GM19452 (cell line): ENCODE measurements at regions not wholly inside any gene's neighbourhood (a gene's known extent, or its start where the extent isn't known, plus 50 kb on each side); places are given as distances from the start of the nearest gene placed in this dataset.
"Not testable (repeated sequence)": the region's sequence is repeated elsewhere in the genome, so short reads cannot be mapped to it uniquely, and the experiment has no call there.

ENCODE experiments used
- ATAC-seq: cut with Tn5 transposase; IDR thresholded peaks from one replicate; pipeline ENCODE4 v1.9.1; 2021; ENCODE audit not compliant: unreplicated experiment

DNA sequence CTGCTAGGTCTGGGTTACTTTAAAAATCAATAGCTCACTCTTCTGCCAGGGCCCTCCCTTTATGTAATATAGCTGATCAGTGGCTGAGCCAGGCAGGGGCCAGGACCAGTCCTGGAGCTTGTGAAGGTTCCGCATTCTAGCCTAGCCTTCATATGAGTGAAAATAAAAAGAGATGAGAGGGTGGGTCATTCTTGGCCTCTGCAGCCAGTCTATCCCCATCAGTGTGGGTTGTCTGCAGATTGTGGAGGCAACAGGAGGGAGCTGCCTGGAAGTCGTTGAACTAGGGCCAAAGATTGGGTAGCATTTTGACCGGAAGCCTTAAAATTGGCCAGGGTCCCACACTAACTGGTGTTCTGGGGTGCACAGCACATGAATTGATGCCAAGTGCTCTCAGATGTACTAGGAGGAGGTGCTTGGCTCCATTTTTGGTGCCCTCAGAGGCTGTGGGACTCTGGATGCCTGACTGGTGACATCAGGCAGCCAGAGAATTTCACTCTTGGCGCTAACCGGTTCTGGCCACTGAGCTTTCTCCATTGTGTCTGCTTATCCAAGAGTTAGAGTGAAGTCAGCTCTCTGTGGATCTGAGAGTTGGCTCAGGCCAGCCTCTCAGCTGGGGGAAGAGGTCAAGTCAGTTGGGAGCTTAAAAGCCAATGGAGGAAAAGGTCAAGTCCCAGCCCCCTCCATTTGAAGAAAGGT, 66.5 kb upstream of the IKBKE start:
- ATAC-seq: not testable (repeated sequence)

DNA sequence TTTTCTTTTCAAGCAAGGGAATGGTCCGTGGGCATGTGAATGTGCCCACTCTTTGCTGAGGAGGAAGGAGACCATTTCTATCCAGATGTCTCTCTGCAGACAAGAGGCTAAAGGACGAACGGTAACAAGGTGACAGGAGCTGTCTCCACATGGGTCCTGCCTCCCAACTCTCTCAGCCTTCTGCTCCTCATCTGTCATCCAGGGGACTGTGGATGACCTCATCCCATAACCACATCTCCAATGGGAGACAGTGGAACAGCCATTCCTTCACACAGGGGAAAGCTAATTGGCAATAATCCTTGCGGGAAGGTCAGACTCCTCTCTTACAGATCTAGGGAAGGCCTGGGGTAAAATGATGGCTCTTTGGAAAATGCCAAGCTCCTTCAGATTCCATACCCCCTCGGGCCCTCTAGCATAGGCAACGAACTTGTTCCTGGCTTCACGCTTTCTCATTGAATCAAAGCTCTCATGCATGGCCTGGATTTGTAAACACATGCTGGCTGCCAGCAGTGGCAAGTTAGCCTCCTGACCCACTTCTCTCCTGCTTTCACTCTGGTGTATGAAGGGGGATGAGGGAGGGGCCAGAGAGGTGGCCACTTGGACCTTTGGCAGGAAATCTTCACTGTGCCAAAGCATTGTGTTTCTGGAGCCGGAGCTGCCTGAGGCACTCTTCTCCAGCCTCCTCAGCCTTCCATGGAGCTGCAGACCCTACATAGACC, 65.8 kb upstream of the IKBKE start:
- ATAC-seq: not testable (repeated sequence)

DNA sequence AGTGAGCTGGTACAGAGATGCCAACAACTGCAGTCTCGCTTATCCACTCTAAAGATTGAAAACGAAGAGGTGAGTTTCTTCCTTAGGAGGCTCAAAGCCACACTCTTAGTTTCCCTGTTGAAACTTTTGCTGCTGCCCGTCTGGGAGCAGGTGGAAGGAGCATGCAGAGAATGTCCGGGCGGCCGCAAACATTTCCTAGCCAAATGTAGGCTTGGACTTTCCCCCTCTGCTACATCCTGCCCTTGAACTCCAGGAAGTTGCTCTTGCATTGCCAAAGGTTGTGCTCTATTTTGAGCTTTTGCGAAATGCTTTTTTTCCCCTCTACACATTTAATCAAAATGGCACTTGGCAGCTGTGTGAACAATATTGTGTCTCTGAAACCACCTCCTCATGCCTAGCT, 65.0 kb upstream of the IKBKE start:
- not testable (repeated sequence) for ATAC-seq

DNA sequence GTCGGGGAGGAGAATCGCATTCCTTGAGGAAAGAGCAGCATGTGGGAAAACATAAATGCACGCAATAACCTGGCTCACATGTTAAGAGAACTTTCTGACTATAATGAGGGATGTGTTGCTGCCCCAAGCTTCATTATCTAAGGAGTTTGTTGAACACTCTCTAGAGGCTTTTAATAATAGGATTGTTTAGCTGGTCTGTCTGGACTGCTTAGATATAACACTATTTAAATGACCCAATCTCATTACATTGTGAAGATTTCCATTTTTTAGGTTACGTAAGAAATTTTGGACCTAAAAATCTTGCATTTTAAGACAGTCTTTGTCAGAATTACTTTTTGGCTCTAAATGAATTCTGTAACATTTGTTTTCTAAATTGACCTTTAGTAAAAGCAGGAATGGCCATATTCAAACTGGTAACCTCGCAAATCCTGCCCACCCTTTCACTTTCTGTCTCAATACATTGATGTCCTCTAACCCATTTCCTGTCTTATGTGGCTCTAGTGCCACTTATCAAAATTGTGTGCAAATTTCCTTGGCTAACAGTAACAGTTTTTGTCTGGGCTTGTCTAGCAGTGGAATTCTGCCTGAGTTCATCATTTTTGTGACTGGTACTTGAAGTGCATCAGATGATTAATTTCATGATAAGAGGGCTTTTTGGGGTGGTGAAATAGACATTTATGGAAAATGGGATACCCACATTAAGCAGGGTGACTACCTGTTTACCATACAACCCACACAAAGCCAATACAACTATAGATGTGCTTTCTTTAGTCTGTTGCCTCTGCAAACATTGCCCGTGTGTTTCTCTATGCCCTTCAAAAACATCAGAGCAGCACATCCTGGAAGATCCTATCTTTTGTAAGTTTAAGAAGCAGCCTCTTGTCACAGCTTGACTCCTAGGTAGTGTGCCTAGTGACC, 61.6 kb upstream of the IKBKE start:
- ATAC-seq: not testable (repeated sequence)

DNA sequence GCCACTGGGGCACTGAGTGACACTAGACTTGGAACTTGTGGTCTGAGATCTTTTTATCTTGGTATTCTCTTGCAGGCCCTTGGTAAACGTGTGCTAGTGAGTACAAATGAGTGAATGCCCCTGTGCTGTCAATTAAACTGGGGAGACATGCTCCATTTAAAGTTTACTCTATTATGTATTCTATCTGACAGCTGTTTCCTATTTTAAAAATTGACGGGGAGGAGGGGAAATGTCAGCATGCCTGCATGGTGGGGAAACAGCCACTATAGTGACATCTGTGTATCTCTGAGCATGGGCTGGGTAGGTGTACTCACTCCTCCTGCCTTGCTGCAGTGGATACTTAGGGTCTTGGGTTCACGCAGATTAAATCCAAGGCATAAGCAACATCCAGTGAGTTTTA, 59.0 kb upstream of the IKBKE start:
- ATAC-seq: no peak

DNA sequence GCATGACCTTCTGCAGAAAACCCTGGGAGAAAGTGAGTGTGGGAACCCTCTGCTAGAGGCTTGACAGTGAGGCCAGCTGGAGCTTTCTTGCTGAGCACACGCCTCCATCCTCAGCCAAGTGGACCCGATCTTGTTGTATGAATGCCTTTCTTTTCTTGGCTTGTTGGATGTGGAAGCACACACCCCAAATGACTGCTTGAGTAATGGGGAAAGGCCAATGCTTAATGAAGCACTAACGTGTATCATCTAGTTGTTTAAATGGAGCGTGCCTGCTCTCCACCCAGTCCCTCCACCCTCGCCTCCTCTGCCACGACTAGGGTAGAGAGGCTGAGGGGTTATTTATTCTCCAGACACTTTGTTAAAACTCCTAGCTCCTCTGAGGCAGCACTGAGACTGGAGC, 54.3 kb upstream of the IKBKE start:
- ATAC-seq: no peak

DNA sequence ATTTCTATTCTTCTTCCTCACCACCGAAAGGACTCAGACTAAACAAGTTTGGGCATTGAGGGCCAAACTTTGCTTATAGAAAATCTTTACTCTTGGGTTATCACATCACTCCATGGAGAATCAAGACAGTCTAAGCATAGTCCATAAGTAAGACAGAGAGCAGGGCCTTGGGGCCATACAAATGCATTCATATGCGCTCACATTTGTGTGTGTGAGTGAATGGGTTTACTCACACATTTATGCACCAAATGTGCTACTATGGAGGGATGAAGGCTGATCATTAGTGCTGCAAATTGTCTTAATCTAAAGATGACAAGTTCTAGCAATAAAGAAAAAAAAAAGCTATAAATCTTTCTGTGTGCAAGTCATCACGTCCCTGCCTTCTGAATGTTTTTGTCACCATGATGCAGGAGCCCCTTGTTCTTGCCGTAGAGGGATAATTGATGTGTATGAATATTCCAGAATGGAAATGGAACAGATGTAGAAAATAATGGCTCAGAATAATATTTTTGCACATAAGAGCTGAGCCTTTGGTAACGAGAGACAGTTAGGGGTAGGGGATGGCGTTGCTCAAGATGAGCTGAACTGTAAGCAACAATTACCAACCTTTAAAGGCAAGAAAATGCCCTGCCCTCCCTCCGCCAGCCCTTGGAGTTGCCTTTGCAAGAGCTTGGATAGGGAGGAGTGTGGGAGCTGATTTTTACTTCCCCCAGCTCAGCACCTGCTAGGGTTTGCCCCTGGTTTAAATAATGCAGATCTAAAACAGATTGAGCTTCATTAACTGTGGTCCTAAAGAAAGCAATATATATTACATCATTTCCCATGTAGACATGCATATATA, 52.3 kb upstream of the IKBKE start:
- no peak for ATAC-seq

DNA sequence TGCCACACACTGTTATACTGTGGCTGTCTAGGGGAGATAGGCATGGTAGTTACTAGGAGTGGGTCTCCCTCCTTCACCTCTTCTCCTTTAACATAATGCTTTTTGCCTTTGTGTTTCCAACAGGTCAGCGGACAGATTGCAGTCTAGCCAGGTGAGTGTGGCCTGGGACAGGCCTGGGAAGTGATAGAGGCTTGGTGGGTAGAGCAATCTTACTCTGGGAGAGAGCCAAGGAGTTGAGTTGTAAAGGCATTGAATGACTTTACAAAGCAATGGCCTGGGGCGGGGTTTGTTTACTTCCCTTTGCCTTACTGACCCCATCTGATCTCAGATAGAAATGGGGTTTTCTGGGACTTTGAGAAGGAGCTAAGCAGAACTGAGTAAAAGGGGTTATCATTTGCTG, 51.0 kb upstream of the IKBKE start:
- no peak for ATAC-seq

DNA sequence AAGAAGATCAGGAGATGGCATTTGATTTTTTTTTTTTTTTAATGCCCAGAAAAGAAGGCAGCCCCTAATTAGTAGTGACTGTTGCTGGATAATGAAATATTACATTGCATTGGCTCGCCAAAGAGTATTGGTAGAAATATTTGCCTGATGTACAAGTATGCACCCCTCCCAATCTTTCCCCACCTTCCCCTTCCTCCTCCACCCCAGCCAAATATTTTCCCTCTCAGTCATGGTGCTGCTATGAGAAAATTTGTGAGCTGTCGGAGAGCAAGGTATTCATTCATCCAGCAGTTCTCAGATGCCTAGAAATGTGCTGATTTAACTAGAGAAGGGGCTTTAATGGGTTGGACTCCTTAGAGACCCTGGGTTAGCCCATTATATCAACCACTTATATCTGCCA, 50.5 kb upstream of the IKBKE start:
- ATAC-seq: no peak

DNA sequence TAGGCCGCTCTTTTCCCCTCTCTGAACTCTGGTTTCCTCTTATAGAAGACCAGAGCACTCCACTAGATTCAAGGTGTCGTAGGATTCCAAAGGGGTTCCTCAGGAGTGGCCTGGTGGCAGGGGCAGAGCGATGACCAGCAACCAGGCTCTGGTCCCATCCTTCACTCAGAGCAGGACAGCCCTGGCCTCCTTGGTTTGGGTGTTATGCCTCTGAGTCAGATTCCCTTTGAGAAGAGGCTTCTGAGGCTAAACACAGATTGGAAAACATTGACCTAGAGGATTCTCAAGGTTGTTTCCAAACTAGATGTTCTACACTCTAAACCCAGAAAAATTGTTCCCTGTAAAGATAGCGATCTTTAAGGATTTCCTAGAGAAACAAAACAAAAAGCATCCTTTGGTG, 49.8 kb upstream of the IKBKE start:
- ATAC-seq: no peak
